ENCODE measurements at regions not wholly inside any gene's neighbourhood (a gene's known extent, or its start where the extent isn't known, plus 50 kb on each side); places are given as distances from the start of the nearest gene placed in this dataset.

DNA sequence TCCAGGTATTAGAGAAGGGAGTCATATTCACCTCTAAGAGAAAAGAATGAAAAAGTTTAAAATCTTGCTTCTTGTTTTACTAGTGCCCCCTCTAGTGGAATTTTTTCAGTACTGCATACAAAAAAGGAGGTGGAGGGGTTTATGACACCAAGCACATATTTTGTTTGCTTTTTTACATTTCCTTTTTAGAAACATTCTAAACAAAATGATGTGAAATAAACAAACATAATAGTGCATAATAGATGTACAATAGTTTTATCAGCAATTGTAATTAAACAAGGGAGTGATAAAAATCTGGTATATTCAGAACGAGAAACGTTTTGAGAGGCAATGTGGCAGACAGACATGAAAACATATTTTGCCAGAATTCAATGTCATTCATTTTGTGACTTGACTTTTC, 111.0 kb upstream of the TFAP2D start:
- TF ChIP-seq, protein P1, sequence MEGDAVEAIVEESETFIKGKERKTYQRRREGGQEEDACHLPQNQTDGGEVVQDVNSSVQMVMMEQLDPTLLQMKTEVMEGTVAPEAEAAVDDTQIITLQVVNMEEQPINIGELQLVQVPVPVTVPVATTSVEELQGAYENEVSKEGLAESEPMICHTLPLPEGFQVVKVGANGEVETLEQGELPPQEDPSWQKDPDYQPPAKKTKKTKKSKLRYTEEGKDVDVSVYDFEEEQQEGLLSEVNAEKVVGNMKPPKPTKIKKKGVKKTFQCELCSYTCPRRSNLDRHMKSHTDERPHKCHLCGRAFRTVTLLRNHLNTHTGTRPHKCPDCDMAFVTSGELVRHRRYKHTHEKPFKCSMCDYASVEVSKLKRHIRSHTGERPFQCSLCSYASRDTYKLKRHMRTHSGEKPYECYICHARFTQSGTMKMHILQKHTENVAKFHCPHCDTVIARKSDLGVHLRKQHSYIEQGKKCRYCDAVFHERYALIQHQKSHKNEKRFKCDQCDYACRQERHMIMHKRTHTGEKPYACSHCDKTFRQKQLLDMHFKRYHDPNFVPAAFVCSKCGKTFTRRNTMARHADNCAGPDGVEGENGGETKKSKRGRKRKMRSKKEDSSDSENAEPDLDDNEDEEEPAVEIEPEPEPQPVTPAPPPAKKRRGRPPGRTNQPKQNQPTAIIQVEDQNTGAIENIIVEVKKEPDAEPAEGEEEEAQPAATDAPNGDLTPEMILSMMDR (IDR thresholded peaks at IDR 0.05): peak; percentile 76; the same call in 1 of the 2 replicates
- TF ChIP-seq TCF7L2 (IDR thresholded peaks at IDR 0.05; ENCODE audit: low read depth, low read length): no peak
- TF ChIP-seq, protein P2, sequence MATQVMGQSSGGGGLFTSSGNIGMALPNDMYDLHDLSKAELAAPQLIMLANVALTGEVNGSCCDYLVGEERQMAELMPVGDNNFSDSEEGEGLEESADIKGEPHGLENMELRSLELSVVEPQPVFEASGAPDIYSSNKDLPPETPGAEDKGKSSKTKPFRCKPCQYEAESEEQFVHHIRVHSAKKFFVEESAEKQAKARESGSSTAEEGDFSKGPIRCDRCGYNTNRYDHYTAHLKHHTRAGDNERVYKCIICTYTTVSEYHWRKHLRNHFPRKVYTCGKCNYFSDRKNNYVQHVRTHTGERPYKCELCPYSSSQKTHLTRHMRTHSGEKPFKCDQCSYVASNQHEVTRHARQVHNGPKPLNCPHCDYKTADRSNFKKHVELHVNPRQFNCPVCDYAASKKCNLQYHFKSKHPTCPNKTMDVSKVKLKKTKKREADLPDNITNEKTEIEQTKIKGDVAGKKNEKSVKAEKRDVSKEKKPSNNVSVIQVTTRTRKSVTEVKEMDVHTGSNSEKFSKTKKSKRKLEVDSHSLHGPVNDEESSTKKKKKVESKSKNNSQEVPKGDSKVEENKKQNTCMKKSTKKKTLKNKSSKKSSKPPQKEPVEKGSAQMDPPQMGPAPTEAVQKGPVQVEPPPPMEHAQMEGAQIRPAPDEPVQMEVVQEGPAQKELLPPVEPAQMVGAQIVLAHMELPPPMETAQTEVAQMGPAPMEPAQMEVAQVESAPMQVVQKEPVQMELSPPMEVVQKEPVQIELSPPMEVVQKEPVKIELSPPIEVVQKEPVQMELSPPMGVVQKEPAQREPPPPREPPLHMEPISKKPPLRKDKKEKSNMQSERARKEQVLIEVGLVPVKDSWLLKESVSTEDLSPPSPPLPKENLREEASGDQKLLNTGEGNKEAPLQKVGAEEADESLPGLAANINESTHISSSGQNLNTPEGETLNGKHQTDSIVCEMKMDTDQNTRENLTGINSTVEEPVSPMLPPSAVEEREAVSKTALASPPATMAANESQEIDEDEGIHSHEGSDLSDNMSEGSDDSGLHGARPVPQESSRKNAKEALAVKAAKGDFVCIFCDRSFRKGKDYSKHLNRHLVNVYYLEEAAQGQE (IDR thresholded peaks at IDR 0.05; ENCODE audit: insufficient read depth in 1 of 2, low read depth in 2 of 2, low read length in 1 of 2): no peak
- no peak for TF ChIP-seq POLR2AphosphoS5 (IDR thresholded peaks at IDR 0.05; ENCODE audit: low read depth, low read length)
- no peak for TF ChIP-seq SIN3A (IDR thresholded peaks at IDR 0.05; ENCODE audit: borderline replicate concordance, insufficient read depth, low read depth, low read length)
